ENCODE measurements at regions not wholly inside any gene's neighbourhood (a gene's known extent, or its start where the extent isn't known, plus 50 kb on each side); places are given as distances from the start of the nearest gene placed in this dataset.

DNA sequence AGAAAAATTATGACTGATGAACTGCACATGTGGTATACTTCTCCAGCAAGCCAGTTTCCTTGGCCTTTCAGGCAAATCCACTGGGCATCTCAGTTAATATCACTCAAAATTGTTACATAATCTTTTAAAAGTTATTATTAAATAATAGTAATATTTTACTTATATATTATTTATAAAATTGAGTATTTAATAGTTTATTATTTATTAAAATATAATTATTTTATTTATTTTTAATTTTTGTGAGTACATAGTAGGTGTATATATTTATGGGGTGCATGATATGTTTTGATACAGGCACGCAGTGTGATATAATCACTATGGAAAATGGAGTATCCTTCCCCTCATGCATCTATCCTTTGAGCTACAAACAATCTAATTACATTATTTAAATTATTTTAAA lies 384.1 kb upstream of the LRFN5 start:
- TF ChIP-seq POLR2AphosphoS5 (IDR thresholded peaks at IDR 0.05; ENCODE audit: low read depth, low read length) (no peak), TAF1 (IDR thresholded peaks at IDR 0.05; ENCODE audit: borderline replicate concordance, insufficient read depth, low read length) (no peak)

DNA sequence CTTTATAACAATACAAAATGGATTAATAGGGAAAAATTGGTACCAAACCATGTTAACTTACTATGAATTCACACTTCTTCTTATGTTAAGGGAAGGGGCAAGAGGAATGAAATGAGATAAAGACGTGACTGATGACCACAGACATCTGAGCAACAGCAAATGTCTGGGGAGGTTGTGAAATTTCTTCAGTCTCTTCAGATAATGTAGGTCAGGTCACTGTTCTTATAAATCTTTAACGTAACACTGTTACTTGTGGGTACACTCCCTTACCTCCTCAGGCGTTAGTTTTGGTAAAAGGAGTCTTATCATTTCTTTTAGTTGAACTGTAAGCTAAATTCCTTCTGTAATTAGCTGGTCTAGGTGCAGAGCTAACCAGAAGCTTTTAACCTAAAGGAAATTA lies 405.0 kb upstream of the LRFN5 start:
- no peak for TF ChIP-seq SIN3A (IDR thresholded peaks at IDR 0.05; ENCODE audit: borderline replicate concordance, insufficient read depth, low read length)
- TF ChIP-seq FOXP2 (optimal IDR thresholded peaks at IDR 0.05; ENCODE audit: borderline replicate concordance, extremely low read depth, extremely low read length, insufficient read depth): no peak
- TF ChIP-seq, protein P1, sequence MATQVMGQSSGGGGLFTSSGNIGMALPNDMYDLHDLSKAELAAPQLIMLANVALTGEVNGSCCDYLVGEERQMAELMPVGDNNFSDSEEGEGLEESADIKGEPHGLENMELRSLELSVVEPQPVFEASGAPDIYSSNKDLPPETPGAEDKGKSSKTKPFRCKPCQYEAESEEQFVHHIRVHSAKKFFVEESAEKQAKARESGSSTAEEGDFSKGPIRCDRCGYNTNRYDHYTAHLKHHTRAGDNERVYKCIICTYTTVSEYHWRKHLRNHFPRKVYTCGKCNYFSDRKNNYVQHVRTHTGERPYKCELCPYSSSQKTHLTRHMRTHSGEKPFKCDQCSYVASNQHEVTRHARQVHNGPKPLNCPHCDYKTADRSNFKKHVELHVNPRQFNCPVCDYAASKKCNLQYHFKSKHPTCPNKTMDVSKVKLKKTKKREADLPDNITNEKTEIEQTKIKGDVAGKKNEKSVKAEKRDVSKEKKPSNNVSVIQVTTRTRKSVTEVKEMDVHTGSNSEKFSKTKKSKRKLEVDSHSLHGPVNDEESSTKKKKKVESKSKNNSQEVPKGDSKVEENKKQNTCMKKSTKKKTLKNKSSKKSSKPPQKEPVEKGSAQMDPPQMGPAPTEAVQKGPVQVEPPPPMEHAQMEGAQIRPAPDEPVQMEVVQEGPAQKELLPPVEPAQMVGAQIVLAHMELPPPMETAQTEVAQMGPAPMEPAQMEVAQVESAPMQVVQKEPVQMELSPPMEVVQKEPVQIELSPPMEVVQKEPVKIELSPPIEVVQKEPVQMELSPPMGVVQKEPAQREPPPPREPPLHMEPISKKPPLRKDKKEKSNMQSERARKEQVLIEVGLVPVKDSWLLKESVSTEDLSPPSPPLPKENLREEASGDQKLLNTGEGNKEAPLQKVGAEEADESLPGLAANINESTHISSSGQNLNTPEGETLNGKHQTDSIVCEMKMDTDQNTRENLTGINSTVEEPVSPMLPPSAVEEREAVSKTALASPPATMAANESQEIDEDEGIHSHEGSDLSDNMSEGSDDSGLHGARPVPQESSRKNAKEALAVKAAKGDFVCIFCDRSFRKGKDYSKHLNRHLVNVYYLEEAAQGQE (IDR thresholded peaks at IDR 0.05; ENCODE audit: insufficient read depth in 1 of 2, low read depth in 2 of 2, low read length in 2 of 2): no peak
- TF ChIP-seq TAF1 (IDR thresholded peaks at IDR 0.05; ENCODE audit: borderline replicate concordance, insufficient read depth, low read length): no peak
- no peak for TF ChIP-seq POLR2AphosphoS5 (IDR thresholded peaks at IDR 0.05; ENCODE audit: low read depth, low read length)

DNA sequence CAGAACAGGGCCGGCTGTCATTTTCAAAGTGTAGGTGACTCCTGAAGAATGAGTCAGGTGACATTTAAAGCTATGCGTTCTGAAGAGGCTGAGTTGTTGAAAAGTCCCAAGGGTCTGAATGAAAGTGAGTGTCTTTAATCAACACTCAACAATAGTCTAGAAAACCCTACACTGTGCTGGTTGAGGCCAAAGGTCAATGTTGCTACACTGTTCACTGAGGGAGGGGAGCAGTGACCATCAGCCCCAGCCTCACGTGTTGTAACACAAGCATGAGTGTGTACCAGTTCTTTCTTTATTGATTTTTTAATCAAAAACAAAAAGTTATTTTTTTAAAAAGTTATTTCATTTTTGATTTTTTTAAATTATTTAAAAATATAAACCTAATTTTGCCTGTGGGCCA lies 418.8 kb upstream of the LRFN5 start:
- TF ChIP-seq TAF1 (IDR thresholded peaks at IDR 0.05; ENCODE audit: borderline replicate concordance, insufficient read depth, low read length): no peak
- TF ChIP-seq, protein P1 (IDR thresholded peaks at IDR 0.05; ENCODE audit: insufficient read depth in 1 of 2, low read depth in 2 of 2, low read length in 2 of 2): no peak
- TF ChIP-seq FOXP2 (optimal IDR thresholded peaks at IDR 0.05; ENCODE audit: borderline replicate concordance, extremely low read depth, extremely low read length, insufficient read depth): no peak
- no peak for TF ChIP-seq SIN3A (IDR thresholded peaks at IDR 0.05; ENCODE audit: borderline replicate concordance, insufficient read depth, low read length)
- TF ChIP-seq POLR2AphosphoS5 (IDR thresholded peaks at IDR 0.05; ENCODE audit: low read depth, low read length): no peak

DNA sequence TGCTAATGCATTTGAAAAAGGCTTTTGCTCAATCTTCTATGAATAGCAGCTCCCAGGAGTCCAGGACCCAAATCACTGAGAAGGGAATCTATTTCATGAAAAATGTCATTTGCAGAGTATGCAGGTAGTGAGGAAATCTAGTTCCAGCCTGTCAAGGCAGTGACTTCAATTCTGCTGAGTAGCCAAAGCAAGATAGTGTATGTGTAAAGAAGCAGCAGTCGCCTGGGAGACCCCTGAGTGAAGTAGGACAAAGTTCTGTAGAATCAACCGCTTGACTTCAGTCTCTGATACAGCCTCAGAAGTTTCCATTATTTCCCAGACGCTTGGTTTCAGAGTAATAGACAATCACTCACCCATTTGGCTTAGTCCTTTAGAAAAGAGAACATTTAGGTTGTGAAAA lies 435.6 kb upstream of the LRFN5 start:
- TF ChIP-seq, protein P1 (IDR thresholded peaks at IDR 0.05; ENCODE audit: insufficient read depth in 1 of 2, low read depth in 2 of 2, low read length in 2 of 2): no peak
- TF ChIP-seq TAF1 (IDR thresholded peaks at IDR 0.05; ENCODE audit: borderline replicate concordance, insufficient read depth, low read length): no peak
- TF ChIP-seq POLR2AphosphoS5 (IDR thresholded peaks at IDR 0.05; ENCODE audit: low read depth, low read length): no peak
- TF ChIP-seq FOXP2 (optimal IDR thresholded peaks at IDR 0.05; ENCODE audit: borderline replicate concordance, extremely low read depth, extremely low read length, insufficient read depth): no peak
- TF ChIP-seq SIN3A (IDR thresholded peaks at IDR 0.05; ENCODE audit: borderline replicate concordance, insufficient read depth, low read length): no peak

DNA sequence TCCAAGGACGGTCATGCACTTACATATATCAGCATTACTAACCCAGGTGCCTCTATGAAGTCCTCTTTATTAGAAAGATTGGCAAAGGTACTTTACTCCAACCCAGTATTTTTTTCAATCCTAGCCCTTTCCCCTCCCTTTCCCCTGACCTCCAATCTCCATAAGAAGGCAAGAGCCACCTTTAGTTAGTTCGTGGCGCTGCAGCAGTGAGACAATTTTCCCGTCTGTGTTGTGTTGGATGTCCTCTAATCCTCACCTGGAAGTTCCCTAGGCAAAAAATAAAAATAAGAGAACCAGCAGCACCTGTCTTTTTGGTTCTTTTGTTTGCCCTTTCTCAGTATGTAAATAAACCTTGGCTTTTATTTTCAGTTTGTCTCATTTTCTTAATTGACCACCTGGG lies 439.6 kb upstream of the LRFN5 start:
- TF ChIP-seq POLR2AphosphoS5 (IDR thresholded peaks at IDR 0.05; ENCODE audit: low read depth, low read length) (no peak), TAF1 (IDR thresholded peaks at IDR 0.05; ENCODE audit: borderline replicate concordance, insufficient read depth, low read length) (no peak), SIN3A (IDR thresholded peaks at IDR 0.05; ENCODE audit: borderline replicate concordance, insufficient read depth, low read length) (no peak), FOXP2 (optimal IDR thresholded peaks at IDR 0.05; ENCODE audit: borderline replicate concordance, extremely low read depth, extremely low read length, insufficient read depth) (no peak)
- TF ChIP-seq, protein P1 (IDR thresholded peaks at IDR 0.05; ENCODE audit: insufficient read depth in 1 of 2, low read depth in 2 of 2, low read length in 2 of 2): no peak

All from PFSK-1 (cell line).